NT2/D1 (cell line): ENCODE measurements at regions not wholly inside any gene's neighbourhood (a gene's known extent, or its start where the extent isn't known, plus 50 kb on each side); places are given as distances from the start of the nearest gene placed in this dataset.

Source experiments
- DNase-seq: peaks from one replicate; pipeline ENCODE4 v3.0.0-alpha.2; 2011; ENCODE audit warnings: low read depth, low spot score
- H3K27me3 ChIP-seq: 2 replicates; pipeline ENCODE4 v1.6.0; 2011; ENCODE audit warnings: mild to moderate bottlenecking; ENCODE audit not compliant: insufficient read length, insufficient read depth
- H3K36me3 ChIP-seq: 2 replicates; pipeline ENCODE4 v1.6.1; 2011; ENCODE audit warnings: mild to moderate bottlenecking, low read length, mixed read lengths; ENCODE audit not compliant: insufficient read depth, insufficient read length
- H3K4me1 ChIP-seq: 2 replicates; pipeline ENCODE4 v1.5.1; 2011; ENCODE audit not compliant: insufficient read depth, insufficient read length
- H3K4me3 ChIP-seq: 2 replicates; pipeline ENCODE4 v1.5.1; 2011; ENCODE audit warnings: low read depth; ENCODE audit not compliant: insufficient read length
- H3K9ac ChIP-seq: 2 replicates; pipeline ENCODE4 v1.6.0; 2011; ENCODE audit warnings: low read depth; ENCODE audit not compliant: insufficient read length
- H3K9me3 ChIP-seq: 2 replicates; pipeline ENCODE4 v1.5.1; 2011; ENCODE audit warnings: mild to moderate bottlenecking, low read length; ENCODE audit not compliant: insufficient read depth
- SUZ12 ChIP-seq: IDR thresholded peaks from 2 replicates; pipeline ENCODE4 v1.6.1; 2011; ENCODE audit not compliant: insufficient read length, insufficient read depth; ENCODE audit errors: extremely low read depth
- YY1 ChIP-seq: IDR thresholded peaks from 2 replicates; pipeline ENCODE4 v1.6.1; 2011; ENCODE audit not compliant: insufficient read length, insufficient read depth
- ZNF274 ChIP-seq: IDR thresholded peaks from 2 replicates; pipeline ENCODE4 v1.6.1; 2011; ENCODE audit warnings: mild to moderate bottlenecking, low read depth, low read length

DNA sequence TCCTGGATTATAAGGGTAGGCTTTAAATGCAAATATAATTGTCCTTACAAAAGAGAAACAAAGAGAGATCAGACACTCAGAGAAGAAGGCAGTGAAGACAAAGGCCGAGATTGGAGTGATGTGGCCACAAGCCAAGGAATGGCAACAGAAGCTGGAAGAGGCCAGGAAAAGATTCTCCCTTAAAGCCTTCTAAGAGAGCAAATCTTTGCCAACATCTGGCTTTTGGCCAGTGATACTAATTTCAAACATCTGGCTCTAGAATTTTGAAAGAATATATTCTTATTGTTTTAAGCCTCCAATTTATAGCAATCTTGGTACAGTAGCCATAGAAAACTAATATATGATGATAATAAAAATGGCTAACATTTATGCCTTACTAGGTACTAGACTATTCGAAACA lies 615.8 kb upstream of the ZNF385D start:
- H3K9ac ChIP-seq = no peak overlapping the region
- no peaks in the 10 kb centered on the region for H3K9me3 ChIP-seq
- no peaks in the 10 kb centered on the region for H3K36me3 ChIP-seq
- TF ChIP-seq YY1 (no peak), ZNF274 (no peak), SUZ12 (no peak)
- H3K4me3 ChIP-seq = no peak overlapping the region
- peaks cover 17% of the 10 kb centered on the region for H3K27me3 ChIP-seq
- H3K4me1 ChIP-seq = peaks cover 3% of the 10 kb centered on the region
- no peak for DNase-seq

DNA sequence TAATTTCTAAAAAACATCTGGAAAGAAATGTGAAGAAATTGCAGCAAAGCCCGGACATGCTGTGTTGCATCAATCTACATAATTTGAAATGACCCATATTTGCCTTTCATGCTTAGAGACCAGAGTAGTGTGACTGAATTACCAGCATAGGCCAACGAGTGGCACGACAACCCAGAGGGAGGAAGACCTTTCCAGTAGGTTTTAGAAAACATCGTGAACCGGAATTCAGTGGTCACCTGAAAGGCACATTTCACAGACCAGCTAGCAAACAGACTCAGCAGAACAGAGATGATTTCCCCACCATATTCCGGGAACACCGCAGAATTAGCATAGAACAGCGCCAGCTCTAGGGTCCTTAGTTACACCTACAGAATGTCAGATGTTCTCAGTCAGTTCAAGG lies 620.0 kb upstream of the ZNF385D start:
- Histone ChIP-seq H3K27me3 (peaks cover 50% of the 10 kb centered on the region), H3K36me3 (no peaks in the 10 kb centered on the region), H3K4me3 (no peak overlapping the region), H3K4me1 (peaks cover 3% of the 10 kb centered on the region), H3K9ac (no peak overlapping the region), H3K9me3 (no peaks in the 10 kb centered on the region)
- TF ChIP-seq SUZ12 (no peak), ZNF274 (no peak), YY1 (no peak)
- DNase-seq = no peak

DNA sequence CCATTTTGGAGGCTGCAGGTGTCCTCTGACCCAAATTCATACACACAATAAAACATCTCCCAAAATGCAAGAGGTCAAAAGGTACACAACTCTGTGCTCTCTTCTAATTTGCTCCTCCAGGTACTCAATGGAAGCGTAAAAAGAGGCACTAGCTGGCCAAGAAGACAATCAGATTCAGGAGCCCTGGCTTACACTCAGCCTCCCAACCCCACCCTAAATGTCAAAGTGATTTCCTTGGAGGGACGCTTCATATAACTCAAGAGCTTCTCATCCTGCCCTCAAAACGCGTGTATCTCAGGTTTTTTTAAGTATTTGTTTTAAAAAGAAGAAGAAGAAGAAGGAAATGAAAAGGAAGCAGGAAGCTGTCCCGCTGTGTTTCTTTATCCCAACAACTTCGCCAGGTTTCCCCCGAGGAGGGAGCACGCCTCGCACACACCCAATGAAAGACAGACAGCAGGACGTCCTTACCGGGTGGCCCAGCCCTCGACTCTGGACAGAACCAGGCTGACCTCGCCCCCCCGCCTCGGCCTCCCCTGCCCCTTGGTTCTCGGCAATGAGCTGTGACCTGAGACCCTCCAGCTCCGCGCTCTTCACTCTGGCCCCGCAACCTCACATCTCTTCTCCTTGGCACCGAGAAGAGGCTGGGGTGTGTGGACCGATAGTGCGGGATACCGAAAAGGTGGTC lies 620.7 kb upstream of the ZNF385D start:
- peaks cover 3% of the 10 kb centered on the region for H3K4me1 ChIP-seq
- no peaks in the 10 kb centered on the region for H3K9me3 ChIP-seq
- H3K9ac ChIP-seq = peak overlapping the region; percentile 75
- peak overlapping the region; percentile 57 for H3K4me3 ChIP-seq
- no peak for TF ChIP-seq YY1
- TF ChIP-seq ZNF274 = no peak
- TF ChIP-seq SUZ12 = no peak
- H3K27me3 ChIP-seq = peaks cover 50% of the 10 kb centered on the region
- H3K36me3 ChIP-seq = no peaks in the 10 kb centered on the region
- DNase-seq = no peak

DNA sequence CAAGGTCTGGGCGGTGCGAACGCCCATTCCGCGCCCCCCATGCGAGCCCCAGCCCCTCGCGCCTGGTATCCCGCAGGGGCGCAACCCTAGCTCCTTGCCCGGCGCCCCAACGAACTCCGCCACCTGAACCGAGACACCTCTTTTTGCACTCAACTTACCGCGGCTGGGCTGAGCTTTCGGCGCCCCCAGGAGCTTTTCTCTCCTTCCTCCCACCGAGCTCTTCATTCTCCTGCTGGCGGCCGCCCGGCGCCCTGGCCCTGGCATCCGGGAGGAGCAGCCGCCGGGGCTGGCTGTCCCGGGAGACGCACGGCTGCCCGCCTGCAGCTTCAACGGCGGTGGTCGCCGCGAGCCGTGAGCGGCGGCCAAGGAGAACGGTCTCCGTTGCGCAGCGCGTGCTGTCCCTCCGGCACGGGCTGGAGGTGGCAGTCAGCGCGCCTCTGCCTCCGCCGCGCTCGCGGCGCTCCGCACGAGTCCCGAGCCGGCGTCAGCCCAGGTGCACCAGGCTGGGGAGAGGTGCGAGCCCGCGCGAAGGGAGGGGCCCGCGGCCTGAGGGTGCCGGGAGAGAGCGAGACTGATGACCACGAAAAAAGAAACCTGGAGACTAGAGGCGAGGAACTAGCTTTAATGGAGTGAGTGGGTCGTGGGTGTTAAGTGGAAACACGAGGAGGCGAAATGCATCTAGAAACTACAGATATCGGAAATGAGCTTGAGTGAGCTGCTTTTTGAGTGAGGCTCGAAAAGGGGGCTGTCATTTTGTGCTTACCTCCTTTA lies 621.5 kb upstream of the ZNF385D start:
- Histone ChIP-seq H3K36me3 (no peaks in the 10 kb centered on the region), H3K27me3 (peaks cover 50% of the 10 kb centered on the region), H3K9ac (peak overlapping the region; percentile 75), H3K4me1 (peaks cover 3% of the 10 kb centered on the region), H3K4me3 (peak overlapping the region; percentile 57), H3K9me3 (no peaks in the 10 kb centered on the region)
- DNase-seq = peak; percentile 16
- TF ChIP-seq YY1 = no peak
- TF ChIP-seq SUZ12 = no peak
- TF ChIP-seq ZNF274 = no peak

DNA sequence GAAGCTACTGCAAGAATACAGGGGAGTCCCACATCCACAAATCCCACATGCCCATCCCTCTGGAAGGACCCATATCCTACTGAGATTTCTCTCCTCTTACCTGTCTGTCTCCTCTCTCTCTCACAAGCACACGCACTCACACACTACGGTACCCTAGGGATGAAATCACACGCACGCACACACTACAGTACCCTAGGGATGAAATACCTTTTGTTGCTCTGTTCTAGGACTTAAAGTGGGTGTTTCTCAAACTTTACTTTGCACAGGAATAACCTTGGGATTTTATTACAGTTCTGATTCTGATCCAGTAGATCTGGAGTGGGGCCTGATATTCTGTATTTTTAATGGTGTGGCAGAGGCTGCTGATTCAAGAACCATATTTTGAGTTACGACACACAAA lies 622.2 kb upstream of the ZNF385D start:
- H3K4me3 ChIP-seq = no peak overlapping the region
- peaks cover 50% of the 10 kb centered on the region for H3K27me3 ChIP-seq
- TF ChIP-seq YY1 (no peak), SUZ12 (no peak), ZNF274 (no peak)
- no peak overlapping the region for H3K9ac ChIP-seq
- peaks cover 3% of the 10 kb centered on the region for H3K4me1 ChIP-seq
- no peaks in the 10 kb centered on the region for H3K9me3 ChIP-seq
- no peaks in the 10 kb centered on the region for H3K36me3 ChIP-seq
- no peak for DNase-seq

DNA sequence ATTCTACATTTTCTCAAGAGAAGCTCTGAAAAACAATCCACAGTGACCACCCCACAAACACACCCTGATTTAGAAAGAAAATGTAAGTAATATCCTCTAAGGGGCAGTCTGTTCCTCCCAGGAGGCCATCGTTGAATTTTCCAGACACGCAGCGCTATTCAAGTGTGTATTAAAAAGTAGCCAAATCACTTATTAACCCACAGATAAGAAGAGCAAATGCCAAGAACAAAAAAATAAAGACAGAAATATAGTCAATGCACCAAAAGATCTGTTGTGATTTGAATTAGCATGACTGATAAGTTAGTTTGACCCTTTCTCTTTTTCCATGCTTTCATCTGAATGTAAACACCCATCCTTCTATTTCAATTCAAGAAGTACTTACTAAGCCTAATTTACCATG lies 622.8 kb upstream of the ZNF385D start:
- Histone ChIP-seq H3K36me3 (no peaks in the 10 kb centered on the region), H3K4me3 (no peak overlapping the region), H3K9me3 (no peaks in the 10 kb centered on the region), H3K4me1 (peaks cover 3% of the 10 kb centered on the region), H3K9ac (no peak overlapping the region), H3K27me3 (peaks cover 50% of the 10 kb centered on the region)
- TF ChIP-seq SUZ12 = no peak
- DNase-seq = no peak

DNA sequence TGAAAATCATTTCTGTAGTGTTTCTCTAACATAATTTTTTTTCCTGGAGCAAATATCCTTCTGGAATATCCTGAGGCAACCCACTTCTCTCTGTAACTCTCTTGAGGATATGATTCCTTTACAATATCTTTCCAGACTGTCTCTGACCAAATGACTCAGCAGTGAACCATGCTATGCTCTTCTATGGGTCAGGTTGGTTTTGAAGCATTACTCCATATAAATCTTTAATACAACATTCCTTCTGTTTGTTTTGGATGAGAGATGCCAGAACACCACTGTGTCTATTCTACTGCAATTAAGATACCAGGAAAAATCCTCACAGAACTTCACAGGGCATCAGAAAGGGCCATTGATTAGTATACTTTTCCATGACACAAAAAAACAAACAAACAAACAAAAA lies 626.4 kb upstream of the ZNF385D start:
- no peaks in the 10 kb centered on the region for H3K9me3 ChIP-seq
- no peak overlapping the region for H3K4me3 ChIP-seq
- no peak for DNase-seq
- TF ChIP-seq SUZ12 (no peak), ZNF274 (no peak), YY1 (no peak)
- no peaks in the 10 kb centered on the region for H3K36me3 ChIP-seq
- peaks cover 27% of the 10 kb centered on the region for H3K27me3 ChIP-seq
- H3K9ac ChIP-seq = no peak overlapping the region
- H3K4me1 ChIP-seq = no peaks in the 10 kb centered on the region
